Activated CD8-positive, alpha-beta memory T cell treated with anti-CD3 and anti-CD28 coated beads, Interleukin-2, amount 50 U/mL, for 24 hours (primary cell): ENCODE measurements at regions not wholly inside any gene's neighbourhood (a gene's known extent, or its start where the extent isn't known, plus 50 kb on each side); places are given as distances from the start of the nearest gene placed in this dataset.
"Not testable (repeated sequence)": the region's sequence is repeated elsewhere in the genome, so short reads cannot be mapped to it uniquely, and the experiment has no call there.

Experiments
- DNase-seq: peaks from one replicate; pipeline ENCODE4 v3.0.0-alpha.2; 2020; ENCODE audit errors: extremely low read depth

GRCh38 chr5:34188001-34188822 lies 145.2 kb upstream of the C1QTNF3 start:
- not testable (repeated sequence) for DNase-seq

DNA sequence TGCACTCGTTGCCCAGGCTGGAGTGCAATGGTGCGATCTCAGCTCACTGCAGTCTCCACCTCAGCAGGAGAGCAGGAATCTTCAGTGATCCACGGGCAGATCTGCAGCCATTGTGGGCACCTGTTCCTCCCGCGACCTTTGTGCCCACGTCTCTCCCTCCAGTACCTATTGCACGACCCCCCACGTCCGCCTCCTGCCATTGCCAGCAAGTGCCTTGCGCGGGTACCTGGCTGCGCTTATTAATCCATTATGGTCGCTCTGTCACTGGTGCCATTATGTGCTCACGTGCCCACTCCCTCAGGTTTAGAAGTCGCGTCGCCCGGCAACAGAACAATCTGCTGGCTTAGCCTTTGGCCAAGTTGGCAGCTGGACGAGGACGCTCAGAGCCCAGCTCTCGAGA lies 146.2 kb upstream of the C1QTNF3 start:
- DNase-seq, result not testable (repeated sequence)

GRCh38 chr5:34189752-34190411 lies 146.9 kb upstream of the C1QTNF3 start:
- DNase-seq, result not testable (repeated sequence)

GRCh38 chr5:34190466-34190865 lies 147.5 kb upstream of the C1QTNF3 start:
- DNase-seq, result not testable (repeated sequence)

DNA sequence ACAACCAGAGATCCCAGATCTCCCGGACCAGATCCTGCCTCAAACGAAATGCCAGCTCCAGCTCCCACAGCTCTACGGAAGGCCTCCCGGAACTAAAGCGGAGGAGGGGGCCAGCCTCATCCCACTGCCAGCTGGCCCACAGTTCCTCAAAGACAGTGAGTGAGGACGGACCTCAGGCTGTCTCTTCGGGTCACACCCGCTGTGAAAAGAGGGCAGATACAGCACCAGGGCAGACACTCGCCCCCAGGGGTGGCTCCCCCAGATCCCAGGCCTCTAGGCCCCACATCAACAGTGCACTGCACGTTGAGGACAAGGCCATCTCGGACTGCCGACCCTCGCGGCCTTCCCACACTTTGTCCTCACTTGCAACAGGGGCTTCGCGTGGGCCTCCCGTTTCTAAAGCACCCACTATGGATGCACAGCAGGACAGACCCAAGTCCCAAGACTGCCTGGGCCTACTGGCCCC lies 148.3 kb upstream of the C1QTNF3 start:
- not testable (repeated sequence) for DNase-seq

DNA sequence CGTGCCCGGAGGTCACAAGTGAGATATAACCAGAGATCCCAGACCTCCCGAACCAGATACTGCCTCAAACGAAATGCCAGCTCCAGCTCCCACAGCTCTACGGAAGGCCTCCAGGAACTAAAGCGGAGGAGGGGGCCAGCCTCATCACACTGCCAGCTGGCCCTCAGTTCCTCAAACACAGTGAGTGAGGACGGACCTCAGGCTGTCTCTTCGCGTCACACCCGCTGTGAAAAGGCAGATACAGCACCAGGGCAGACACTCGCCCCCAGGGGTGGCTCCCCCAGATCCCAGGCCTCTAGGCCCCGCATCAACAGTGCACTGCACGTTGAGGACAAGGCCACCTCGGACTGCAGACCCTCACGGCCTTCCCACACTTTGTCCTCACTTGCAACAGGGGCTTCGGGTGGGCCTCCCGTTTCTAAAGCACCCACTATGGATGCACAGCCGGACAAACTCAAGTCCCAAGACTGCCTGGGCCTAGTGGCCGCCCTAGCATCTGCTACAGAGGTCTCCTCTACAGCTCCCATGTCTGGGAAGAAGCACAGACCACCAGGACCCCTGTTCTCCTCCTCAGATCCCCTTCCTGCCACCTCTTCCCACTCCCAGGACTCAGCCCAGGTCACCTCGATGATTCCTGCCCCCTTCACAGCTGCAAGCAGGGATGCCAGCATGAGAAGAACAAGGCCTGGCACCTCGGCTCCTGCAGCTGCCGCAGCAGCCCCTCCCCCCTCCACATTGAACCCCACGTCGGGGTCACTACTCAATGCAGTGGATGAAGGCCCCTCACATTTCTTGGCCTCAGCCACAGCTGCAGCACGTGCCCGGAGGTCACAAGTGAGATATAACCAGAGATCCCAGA lies 149.3 kb upstream of the C1QTNF3 start:
- not testable (repeated sequence) for DNase-seq

GRCh38 chr5:34192923-34193262 lies 149.9 kb upstream of the C1QTNF3 start:
- DNase-seq, result not testable (repeated sequence)

DNA sequence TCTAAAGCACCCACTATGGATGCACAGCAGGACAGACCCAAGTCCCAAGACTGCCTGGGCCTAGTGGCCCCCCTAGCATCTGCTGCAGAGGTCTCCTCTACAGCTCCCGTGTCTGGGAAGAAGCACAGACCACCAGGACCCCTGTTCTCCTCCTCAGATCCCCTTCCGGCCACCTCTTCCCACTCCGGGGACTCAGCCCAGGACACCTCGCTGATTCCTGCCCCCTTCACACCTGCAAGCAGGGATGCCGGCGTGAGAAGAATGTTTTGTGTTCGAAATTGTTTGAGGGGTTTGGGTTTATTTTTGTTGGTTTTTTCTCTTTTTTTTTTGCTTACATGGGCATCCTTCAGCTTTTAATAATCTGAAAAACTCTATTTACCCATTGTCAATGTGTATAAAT lies 150.3 kb upstream of the C1QTNF3 start:
- DNase-seq, result not testable (repeated sequence)

DNA sequence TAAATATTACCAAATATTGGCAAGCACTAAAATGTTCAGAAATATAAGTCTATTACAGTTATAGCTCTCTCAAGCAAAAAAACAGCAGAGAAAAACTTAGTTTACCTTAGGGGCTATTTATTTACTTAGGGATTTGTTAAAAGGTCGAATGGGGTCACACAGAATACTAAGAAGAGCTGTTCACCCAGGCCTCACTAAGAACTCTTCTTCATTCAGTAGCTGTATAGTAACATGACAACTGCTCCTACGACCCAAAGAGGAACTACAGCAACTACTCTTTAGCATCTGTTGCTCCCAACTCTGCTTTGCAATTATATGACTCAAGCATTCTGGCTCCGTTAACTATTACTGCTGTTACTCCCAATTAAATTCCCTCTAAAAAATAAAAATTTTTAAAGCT lies 150.8 kb upstream of the C1QTNF3 start:
- DNase-seq, result not testable (repeated sequence)

DNA sequence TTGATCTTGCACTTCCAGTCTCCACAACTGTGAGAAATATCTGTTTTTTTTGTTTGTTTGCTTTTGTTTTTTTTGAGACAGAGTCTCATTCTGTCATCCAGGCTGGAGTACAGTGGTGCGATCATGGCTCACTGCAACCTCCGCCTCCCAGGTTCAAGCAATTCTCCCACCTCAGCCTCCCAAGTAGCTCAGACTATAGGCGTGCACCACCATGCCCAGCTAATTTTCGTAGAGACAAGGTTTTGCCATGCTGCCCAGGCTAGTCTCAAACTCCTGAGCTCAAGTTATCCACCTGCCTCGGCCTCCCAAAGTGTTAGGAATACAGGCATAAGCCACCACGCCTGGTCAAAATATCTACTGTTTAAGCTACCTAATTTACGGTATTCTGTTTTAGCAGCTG lies 153.1 kb upstream of the C1QTNF3 start:
- DNase-seq, result not testable (repeated sequence)

DNA sequence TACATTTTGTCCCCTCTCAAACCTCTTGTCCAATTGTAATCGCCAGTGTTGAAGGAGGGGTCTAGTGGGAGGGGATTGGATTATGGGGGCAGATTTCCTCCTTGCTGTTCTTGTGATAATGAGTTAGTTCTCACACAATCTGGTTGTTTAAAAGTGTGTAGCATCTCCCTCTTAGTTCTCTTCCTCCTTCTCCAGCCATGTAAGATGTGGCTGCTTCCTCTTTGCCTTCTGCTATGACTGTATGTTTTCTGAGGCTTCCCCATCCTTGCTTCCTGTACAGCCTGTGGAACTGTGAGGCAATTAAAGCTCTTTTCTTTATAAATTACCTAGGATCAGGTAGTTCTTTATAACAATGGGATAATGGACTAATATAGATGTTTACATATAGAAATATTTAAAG lies 162.3 kb upstream of the C1QTNF3 start:
- DNase-seq, result not testable (repeated sequence)

GRCh38 chr5:34217386-34217785 lies 174.4 kb upstream of the C1QTNF3 start:
- DNase-seq, result not testable (repeated sequence)

DNA sequence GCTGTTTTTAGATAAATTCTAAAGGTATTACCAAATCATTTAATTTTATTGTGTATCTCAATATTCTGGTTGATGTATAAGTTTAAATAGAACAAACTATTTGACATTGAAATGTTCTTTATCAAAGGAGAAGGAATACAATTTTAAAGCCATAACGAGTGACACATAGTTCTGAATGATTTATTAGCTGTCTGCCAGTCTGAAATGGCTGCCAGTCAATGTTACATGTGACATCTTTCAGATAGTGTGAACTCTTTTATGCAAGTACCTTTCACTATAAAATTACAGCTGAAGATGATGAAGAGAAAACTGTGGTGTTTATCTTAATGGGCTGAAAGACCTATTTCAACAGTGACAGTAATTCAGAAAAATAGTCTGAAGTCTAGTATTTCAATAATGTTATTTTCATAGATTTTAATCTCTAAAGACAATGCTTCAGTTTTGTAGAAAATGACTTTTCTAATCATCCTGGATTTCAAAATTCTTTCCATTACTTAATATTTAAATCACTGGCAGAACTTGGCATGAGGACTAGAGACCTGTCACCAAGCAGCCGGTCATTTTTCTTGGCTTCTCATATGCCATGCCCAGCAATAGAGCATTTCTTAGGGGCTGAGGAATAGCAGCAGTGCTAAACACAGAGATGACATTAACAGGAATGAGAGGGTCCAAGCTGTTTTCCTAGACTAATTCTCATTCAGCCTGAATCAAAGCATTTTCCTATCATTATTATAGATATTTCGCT lies 178.5 kb upstream of the C1QTNF3 start:
- not testable (repeated sequence) for DNase-seq

GRCh38 chr5:34223158-34223557 lies 180.1 kb upstream of the C1QTNF3 start:
- DNase-seq, result not testable (repeated sequence)

GRCh38 chr5:34230402-34230801 lies 187.4 kb upstream of the C1QTNF3 start:
- DNase-seq, result not testable (repeated sequence)

- not testable (repeated sequence) for DNase-seq
These were observed 200.8 kb upstream of the C1QTNF3 start for GRCh38 chr5:34243802-34244201.

DNA sequence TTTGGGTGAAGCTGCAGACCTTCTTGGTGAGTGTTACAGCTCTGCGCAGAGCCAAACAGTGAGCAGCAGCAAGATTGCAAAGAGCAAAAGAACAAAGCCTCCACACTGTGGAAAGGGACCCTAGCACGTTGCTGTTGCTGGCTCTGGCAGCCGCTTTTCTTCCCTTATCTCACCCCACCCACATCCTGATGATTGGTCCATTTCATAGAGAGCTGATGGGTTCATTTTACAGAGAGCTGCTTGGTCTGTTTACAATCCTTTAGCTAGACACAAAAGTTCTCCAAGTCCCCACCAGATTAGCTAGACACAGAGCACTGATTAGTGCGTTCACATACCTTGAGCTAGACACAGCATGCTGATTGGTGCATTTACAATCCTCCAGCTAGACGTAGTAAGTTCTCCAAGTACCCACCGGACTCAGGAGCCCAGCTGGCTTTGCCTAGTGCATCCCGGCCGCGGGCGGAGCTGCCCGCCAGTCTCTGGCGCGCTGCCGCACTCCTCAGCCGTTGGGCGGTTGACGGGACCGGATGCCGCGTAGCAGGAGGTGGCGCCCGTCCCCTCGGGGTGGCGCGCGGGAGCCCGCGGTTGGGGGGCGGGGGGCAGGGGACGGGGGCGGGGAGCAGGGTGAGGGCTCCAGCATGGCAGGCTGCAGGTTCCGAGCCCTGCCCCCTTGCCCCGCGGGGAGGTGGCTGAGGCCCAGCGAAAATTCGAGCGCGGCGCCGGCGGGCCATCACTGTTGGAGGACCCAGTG lies 201.4 kb upstream of the C1QTNF3 start:
- DNase-seq, result peak; percentile 52

GRCh38 chr5:34245032-34245394 lies 202.0 kb upstream of the C1QTNF3 start:
- not testable (repeated sequence) for DNase-seq

DNA sequence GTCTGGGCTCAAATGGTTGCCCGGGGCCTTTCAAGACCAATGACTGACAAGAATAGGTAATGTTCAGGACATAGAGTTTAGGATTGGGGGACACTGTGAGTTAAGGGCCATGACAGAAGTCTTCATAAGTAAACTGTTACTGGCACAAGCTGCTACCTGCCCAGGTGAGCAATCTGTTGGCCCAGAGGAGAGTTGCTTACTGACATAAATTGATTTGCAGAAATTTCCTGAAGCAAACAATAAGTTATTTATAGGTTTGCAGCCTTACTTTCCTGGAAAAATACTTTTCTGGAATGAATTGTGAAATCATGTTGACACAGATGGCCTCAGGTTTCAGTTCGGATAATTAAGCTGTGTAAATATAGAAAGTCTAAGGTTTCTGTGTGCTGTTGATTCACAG lies 202.8 kb upstream of the C1QTNF3 start:
- not testable (repeated sequence) for DNase-seq

DNA sequence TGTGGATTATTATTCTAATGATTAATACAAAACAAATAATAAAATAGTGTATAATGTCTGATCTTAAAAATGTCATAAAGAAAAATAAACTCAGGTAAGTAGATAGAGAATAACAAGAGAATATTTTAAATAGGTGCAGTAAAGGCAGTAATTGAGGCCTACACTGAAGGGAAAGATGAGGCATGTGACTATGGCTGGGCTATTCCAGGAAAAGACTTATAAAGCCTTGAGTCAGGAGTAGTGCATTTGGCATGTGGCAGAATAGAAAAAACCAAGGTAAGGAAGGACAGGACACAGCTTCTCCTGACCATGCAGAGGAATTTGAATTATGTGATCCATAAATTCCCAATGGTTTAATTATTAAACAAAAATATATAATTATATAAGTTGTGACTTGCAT lies 215.6 kb upstream of the C1QTNF3 start:
- DNase-seq, result not testable (repeated sequence)

DNA sequence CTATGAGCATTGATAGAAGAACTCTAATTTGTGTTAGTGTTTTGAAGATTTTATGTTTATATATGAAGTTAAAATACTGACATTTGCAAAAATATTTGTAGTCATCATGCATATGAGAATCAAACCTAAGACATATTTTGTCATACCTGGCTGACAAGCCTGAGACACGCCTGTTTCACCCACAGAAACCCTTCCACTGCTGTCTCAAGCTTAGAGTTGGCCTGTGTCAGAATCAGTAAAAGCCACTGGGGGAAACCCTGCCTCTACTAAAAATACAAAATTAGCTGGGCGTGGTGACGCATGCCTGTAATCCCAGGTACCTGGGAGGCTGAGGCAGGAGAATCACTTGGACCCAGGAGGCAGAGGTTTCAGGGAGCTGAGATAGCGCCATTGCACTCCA lies 218.0 kb upstream of the C1QTNF3 start:
- DNase-seq, result not testable (repeated sequence)
